ENCODE measurements at regions not wholly inside any gene's neighbourhood (a gene's known extent, or its start where the extent isn't known, plus 50 kb on each side); places are given as distances from the start of the nearest gene placed in this dataset.
"Not testable (repeated sequence)": the region's sequence is repeated elsewhere in the genome, so short reads cannot be mapped to it uniquely, and the experiment has no call there.

DNA sequence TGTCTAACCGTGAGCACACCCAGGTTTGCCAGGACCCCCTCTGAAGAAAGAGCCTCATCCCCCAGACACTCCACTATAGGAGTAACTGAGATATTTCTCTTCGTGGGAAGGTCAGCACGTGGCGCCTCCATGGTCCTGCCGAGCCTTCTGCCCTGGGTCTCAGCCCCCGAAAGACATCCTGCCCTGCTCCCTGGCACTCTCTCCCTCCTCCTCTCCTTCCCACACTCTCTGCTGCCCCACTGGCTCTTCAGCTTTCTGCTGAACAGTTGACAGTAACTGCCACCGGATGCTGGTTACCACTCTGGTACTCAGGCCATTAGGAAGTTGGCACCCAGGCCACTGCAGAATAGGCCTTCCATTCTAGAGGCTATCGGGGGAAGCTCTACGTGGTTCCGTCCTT, 185.2 kb downstream of the UACA start:
- no peak for DNase-seq (ENCODE audit: low read depth in 2 of 2)

DNA sequence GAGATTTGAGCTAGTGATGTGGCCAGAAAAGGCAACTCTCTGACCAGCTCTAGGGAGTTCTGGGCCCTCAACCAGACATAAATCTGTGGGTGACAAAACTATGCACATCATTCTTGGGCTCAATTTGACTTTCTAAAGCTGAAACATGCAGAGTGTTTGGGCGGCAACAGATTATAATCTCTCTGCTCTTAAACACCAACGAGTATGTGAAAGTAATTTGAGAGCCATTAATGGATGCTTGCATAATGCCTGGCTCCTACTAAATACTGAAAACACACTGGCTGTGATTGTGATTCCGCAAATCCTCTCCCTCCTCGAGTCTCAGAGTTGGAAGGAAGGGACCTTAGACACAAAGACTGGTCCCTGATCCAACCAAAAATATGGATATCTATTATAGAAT, 186.7 kb downstream of the UACA start:
- DNase-seq (ENCODE audit: low read depth in 2 of 2) = no peak

DNA sequence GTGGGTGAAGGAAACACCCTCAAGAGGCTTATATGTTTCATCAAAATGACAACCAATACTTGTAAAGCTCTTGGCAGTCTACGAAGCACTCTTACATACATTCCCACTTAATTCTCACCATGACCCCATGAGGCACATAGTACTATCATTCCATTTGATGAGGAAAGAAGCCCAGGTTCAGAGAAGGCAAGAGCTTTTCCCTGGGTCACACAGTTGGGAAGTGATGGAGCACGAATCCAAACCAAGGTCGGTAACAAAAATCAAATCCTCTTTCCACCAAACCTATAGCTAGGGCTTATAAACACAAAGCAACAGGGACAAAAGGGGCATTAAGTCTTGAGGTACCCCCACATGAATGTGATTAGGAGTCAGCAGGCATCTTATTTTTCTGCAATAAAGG, 187.1 kb downstream of the UACA start:
- no peak for DNase-seq (ENCODE audit: low read depth in 2 of 2)

GRCh38 chr15:70575231-70576226, 187.8 kb downstream of the UACA start:
- DNase-seq (ENCODE audit: low read depth in 2 of 2) = peak; percentile 90 to 93

GRCh38 chr15:70574325-70574724, 189.0 kb downstream of the UACA start:
- DNase-seq (ENCODE audit: low read depth in 2 of 2) = not testable (repeated sequence)

DNA sequence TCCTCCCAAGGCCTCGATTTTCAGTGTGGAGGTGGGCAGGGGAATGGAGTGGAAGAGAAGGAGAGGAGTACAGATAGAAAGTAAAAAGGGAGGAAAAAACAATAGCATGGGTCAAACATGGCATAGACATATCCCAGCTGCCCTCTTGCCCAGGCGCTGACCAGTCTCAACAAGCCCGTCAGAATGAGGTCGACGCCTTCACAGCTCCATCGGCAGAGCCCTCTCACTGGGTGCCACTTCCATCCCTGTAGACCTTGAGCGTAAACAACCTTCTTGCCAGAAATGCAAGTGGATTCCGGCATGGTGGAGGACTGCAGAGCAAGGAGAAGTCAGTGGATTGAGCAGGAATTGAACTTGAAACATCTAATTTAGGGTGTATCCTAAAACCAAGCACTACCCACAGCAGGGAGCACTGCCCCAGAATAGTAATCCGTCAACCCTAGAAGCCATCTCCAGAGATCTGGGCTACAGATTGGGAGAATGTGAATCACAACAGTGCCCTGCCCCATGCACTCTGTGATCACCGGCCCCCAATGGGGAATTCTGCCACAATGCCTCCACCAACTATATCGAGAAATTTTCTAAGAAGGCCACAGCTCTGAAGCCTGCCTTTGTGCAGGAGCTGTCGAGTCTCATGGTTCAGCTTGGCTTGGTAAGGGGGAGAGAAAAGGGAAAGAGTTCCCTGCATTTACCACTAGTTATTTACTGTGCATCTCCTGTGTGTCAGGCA, 190.1 kb downstream of the UACA start:
- no peak for DNase-seq (ENCODE audit: low read depth in 2 of 2)

GRCh38 chr15:70569714-70570231, 193.6 kb downstream of the UACA start:
- DNase-seq (ENCODE audit: low read depth in 2 of 2) = no peak

GRCh38 chr15:70569091-70569713, 194.2 kb downstream of the UACA start:
- peak in 1 of 2 experiments; percentile 39 for DNase-seq (ENCODE audit: low read depth in 2 of 2)

- no peak for DNase-seq (ENCODE audit: low read depth in 2 of 2)
Measured at GRCh38 chr15:70566989-70567388, 196.4 kb downstream of the UACA start.

- DNase-seq (ENCODE audit: low read depth in 2 of 2) = no peak
Measured at GRCh38 chr15:70566047-70566835, 197.1 kb downstream of the UACA start.

- DNase-seq (ENCODE audit: low read depth in 2 of 2) = no peak
Measured at GRCh38 chr15:70563561-70564095, 199.7 kb downstream of the UACA start.

GRCh38 chr15:70562906-70563305, 200.5 kb downstream of the UACA start:
- DNase-seq (ENCODE audit: low read depth in 2 of 2) = no peak

DNA sequence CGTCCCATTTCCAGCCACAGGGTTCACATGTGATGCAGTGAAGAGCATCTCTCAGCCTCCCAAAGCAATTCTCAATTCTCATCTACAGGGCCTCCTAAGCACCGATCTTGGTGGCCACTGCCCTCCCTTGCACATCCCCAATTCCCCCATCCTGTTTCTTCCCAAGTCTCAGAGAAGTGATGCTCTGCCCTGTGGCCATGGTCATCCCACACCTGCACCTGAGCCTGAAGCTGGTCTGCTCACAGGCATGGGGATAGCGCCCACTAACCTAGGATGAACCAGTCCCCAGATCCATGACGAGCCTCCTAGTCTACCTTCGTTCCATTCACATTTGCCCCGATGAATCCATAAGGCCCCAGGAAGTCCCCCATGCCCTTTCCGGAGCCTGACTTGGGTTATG, 201.5 kb downstream of the UACA start:
- no peak for DNase-seq (ENCODE audit: low read depth in 2 of 2)

- DNase-seq (ENCODE audit: low read depth in 2 of 2) = no peak
Measured at GRCh38 chr15:70560617-70561328, 202.6 kb downstream of the UACA start.

DNA sequence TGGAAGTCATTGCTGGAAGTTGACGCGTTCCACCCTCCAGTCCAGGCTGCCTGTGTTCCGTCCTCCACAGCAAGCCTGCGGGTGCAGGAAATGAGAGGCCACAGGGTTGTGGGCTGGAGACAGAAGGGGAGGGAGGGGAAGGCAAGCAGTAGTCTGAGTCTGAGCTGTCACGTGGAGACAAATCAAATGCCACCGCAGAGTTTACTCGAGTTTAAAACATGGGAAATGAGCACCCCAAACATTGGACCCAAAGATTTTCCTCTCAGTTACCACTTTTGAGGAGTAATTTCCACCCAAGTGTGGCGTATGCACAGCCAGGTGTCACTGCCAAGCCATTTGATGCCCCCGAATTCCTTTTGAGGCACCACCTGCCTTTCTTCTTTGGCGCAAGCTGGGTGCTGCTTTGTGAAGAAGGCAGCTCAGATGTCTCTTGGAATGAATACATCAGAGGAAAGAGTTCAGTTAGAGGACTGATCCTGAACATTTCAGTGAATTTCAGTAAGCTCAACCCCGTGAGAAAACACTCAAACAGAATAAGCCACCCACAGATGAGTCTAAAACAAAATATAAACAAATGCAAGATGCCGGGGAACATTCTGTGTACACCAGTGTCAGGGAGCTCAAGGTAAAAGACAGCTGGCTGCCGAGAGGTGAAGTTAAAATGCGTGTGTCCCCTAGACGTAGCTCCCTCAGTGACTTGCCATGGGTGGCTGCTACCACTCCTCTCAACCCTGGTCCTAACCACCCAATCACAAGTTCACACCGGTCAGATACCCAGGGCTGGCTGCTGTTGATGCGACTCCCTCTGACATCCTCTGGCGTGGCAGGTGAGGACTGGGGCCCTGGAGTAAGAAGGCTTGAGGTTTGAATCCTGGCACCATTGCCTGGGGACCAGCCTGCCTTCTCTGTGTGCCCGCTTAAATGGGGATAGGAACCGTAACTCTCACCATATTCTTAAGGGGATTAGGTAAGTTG, 203.8 kb downstream of the UACA start:
- no peak for DNase-seq (ENCODE audit: low read depth in 2 of 2)

DNA sequence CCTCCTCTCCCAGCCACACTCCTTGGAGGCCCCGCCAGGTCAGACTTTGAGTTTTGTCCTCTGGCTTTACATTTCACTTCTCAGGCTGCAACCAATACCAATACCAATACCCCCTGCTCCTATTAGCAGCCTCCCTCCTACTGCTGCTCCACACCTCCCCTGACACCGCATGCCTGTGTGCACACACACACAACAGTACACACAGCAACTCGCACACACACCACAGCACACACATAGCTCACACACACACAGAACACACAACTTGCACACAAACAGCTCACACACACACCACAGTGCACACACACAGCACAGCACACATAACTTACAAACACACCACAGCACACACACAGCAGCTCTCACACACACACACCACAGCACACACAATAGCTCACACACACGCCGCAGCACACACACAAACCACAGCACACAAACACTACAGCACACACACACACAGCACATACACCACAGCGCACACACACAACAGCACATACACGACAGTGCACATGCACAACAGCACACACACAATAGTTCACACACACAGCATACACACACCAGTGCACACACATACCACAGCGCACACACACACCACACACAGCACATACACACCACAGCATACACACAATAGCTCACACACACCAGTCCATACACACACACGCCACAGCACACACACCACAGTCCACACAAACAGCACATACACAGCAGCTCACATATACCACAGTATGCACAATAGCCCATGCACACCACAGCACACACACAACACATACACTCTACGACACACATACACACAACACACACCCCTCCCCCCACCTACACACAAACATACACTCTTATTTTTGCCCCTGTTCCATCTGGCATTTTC, 204.7 kb downstream of the UACA start:
- no peak for DNase-seq (ENCODE audit: low read depth in 2 of 2)

- DNase-seq (ENCODE audit: low read depth in 2 of 2) = no peak
Measured at GRCh38 chr15:70557521-70558258, 205.7 kb downstream of the UACA start.

- DNase-seq (ENCODE audit: low read depth in 2 of 2) = no peak
Measured at GRCh38 chr15:70556779-70557178, 206.6 kb downstream of the UACA start.

Data from fibroblast of skin of left biceps (primary cell).